ENCODE measurements at regions not wholly inside any gene's neighbourhood (a gene's known extent, or its start where the extent isn't known, plus 50 kb on each side); places are given as distances from the start of the nearest gene placed in this dataset.

DNA sequence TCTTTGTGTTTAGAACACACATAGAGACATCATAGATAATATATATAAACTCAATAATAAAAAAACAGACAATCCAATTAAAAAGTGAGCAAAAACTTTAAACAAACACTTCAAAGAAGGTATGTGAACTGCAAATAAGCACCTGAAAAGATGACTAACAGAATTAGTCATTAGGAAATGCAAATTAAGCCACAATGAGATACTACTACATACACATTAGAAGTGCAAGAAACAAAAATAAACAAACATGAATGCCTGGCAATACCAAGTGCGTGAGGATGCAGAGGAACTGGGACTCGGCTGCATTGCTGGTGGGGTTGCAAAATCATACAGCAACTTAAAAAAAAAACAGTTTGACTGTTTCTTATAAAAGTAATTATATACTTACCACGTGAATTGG, 799.0 kb downstream of the KCNJ2 start:
- TF ChIP-seq SPI1 (IDR thresholded peaks at IDR 0.05; ENCODE audit: borderline replicate concordance, low read depth): no peak
- no peak for TF ChIP-seq POLR2AphosphoS5 (IDR thresholded peaks at IDR 0.05; ENCODE audit: low read depth)
- TF ChIP-seq, protein P1, sequence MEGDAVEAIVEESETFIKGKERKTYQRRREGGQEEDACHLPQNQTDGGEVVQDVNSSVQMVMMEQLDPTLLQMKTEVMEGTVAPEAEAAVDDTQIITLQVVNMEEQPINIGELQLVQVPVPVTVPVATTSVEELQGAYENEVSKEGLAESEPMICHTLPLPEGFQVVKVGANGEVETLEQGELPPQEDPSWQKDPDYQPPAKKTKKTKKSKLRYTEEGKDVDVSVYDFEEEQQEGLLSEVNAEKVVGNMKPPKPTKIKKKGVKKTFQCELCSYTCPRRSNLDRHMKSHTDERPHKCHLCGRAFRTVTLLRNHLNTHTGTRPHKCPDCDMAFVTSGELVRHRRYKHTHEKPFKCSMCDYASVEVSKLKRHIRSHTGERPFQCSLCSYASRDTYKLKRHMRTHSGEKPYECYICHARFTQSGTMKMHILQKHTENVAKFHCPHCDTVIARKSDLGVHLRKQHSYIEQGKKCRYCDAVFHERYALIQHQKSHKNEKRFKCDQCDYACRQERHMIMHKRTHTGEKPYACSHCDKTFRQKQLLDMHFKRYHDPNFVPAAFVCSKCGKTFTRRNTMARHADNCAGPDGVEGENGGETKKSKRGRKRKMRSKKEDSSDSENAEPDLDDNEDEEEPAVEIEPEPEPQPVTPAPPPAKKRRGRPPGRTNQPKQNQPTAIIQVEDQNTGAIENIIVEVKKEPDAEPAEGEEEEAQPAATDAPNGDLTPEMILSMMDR (IDR thresholded peaks at IDR 0.05; ENCODE audit: insufficient read depth, low read length): no peak
- TF ChIP-seq, protein P2, sequence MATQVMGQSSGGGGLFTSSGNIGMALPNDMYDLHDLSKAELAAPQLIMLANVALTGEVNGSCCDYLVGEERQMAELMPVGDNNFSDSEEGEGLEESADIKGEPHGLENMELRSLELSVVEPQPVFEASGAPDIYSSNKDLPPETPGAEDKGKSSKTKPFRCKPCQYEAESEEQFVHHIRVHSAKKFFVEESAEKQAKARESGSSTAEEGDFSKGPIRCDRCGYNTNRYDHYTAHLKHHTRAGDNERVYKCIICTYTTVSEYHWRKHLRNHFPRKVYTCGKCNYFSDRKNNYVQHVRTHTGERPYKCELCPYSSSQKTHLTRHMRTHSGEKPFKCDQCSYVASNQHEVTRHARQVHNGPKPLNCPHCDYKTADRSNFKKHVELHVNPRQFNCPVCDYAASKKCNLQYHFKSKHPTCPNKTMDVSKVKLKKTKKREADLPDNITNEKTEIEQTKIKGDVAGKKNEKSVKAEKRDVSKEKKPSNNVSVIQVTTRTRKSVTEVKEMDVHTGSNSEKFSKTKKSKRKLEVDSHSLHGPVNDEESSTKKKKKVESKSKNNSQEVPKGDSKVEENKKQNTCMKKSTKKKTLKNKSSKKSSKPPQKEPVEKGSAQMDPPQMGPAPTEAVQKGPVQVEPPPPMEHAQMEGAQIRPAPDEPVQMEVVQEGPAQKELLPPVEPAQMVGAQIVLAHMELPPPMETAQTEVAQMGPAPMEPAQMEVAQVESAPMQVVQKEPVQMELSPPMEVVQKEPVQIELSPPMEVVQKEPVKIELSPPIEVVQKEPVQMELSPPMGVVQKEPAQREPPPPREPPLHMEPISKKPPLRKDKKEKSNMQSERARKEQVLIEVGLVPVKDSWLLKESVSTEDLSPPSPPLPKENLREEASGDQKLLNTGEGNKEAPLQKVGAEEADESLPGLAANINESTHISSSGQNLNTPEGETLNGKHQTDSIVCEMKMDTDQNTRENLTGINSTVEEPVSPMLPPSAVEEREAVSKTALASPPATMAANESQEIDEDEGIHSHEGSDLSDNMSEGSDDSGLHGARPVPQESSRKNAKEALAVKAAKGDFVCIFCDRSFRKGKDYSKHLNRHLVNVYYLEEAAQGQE (IDR thresholded peaks at IDR 0.05; ENCODE audit: insufficient replicate concordance, low read depth): no peak
- no peak for TF ChIP-seq GABPA (IDR thresholded peaks at IDR 0.05; ENCODE audit: low read depth)
- Histone ChIP-seq H3K27ac (replicated peaks) (no peak overlapping the region), H3K4me3 (replicated peaks; ENCODE audit: insufficient read depth, low read length) (no peak overlapping the region), H3K27me3 (ENCODE audit: insufficient read depth, poor library complexity, severe bottlenecking) (no peaks in the 10 kb centered on the region)
- no peak for DNase-seq (ENCODE audit: low read depth in 1 of 2, low spot score in 1 of 2)

DNA sequence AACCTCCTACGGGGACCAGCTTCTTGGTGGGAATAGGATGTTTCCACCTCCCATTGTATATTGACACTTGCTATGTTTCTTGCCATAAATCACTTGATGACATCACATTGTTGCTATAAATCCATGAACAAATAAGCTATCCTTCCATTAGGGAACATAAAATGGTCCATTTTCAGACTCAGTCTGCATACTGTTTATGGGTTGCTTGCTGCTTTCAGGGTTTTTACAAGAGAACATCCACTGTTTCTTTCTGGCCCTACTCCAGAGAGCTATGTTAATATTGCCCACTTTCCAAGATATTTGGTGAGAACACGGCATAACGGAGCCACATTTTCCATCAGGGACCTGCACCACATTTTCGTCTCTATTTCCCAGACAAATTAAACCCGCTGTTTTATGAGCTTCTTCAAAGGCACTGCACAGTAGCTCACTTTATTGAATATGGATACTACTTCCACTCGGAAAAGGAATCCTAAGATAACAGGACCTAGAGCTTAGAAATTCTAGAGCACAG, 800.2 kb downstream of the KCNJ2 start:
- H3K27me3 ChIP-seq (ENCODE audit: insufficient read depth, poor library complexity, severe bottlenecking): no peaks in the 10 kb centered on the region
- DNase-seq (ENCODE audit: low read depth in 1 of 2, low spot score in 1 of 2): no peak
- no peak overlapping the region for H3K27ac ChIP-seq (replicated peaks)
- TF ChIP-seq GABPA (IDR thresholded peaks at IDR 0.05; ENCODE audit: low read depth): no peak
- TF ChIP-seq SPI1 (IDR thresholded peaks at IDR 0.05; ENCODE audit: borderline replicate concordance, low read depth): no peak
- TF ChIP-seq, protein P1 (IDR thresholded peaks at IDR 0.05; ENCODE audit: insufficient read depth, low read length): no peak
- TF ChIP-seq, protein P2 (IDR thresholded peaks at IDR 0.05; ENCODE audit: insufficient replicate concordance, low read depth): no peak
- TF ChIP-seq POLR2AphosphoS5 (IDR thresholded peaks at IDR 0.05; ENCODE audit: low read depth): no peak
- no peak overlapping the region for H3K4me3 ChIP-seq (replicated peaks; ENCODE audit: insufficient read depth, low read length)

DNA sequence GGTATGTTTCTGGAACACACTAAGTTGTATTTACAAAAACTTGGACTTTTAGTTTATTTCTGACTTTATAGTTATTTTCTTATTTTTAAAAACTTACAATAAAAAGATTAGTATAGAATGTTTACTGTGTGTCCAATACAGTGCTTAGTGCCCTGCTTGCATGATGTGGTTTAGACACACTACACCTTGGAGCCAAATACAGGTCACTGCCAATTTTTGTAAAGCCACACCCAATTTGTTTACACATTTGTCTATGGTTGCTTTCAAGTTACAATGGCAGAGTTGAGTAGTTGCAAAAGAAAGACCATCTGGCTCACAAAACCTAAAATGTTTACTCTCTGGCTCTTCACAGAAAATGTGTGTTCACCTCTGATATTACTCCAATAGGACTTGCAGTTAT, 807.1 kb downstream of the KCNJ2 start:
- H3K27ac ChIP-seq (replicated peaks): no peak overlapping the region
- TF ChIP-seq POLR2AphosphoS5 (IDR thresholded peaks at IDR 0.05; ENCODE audit: low read depth): no peak
- TF ChIP-seq SPI1 (IDR thresholded peaks at IDR 0.05; ENCODE audit: borderline replicate concordance, low read depth): no peak
- H3K27me3 ChIP-seq (ENCODE audit: insufficient read depth, poor library complexity, severe bottlenecking): no peaks in the 10 kb centered on the region
- DNase-seq (ENCODE audit: low read depth in 1 of 2, low spot score in 1 of 2): no peak
- no peak overlapping the region for H3K4me3 ChIP-seq (replicated peaks; ENCODE audit: insufficient read depth, low read length)

DNA sequence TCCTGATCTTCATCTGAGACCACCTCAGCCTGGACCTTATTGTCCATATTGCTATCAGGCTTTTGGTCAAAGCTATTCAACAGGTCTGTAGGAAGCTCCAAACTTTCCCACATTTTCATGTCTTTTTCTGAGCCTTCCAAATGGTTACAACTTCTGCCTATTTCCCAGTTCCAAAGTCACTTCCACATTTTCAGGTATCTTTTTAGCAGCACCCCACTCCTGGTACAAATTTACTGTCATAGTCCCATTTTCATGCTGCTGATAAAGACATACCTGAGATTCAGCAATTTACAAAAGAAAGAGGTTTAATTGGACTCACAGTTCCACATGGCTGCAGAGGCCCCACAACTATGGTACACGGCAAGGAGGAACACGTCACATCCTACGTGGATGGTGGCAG, 815.5 kb downstream of the KCNJ2 start:
- no peak for TF ChIP-seq GABPA (IDR thresholded peaks at IDR 0.05; ENCODE audit: low read depth)
- TF ChIP-seq, protein P2 (IDR thresholded peaks at IDR 0.05; ENCODE audit: insufficient replicate concordance, low read depth): no peak
- TF ChIP-seq POLR2AphosphoS5 (IDR thresholded peaks at IDR 0.05; ENCODE audit: low read depth): no peak
- TF ChIP-seq, protein P1 (IDR thresholded peaks at IDR 0.05; ENCODE audit: insufficient read depth, low read length): no peak
- TF ChIP-seq SPI1 (IDR thresholded peaks at IDR 0.05; ENCODE audit: borderline replicate concordance, low read depth): no peak
- no peaks in the 10 kb centered on the region for H3K27me3 ChIP-seq (ENCODE audit: insufficient read depth, poor library complexity, severe bottlenecking)
- H3K27ac ChIP-seq (replicated peaks): no peak overlapping the region
- no peak overlapping the region for H3K4me3 ChIP-seq (replicated peaks; ENCODE audit: insufficient read depth, low read length)
- no peak for DNase-seq (ENCODE audit: low read depth in 1 of 2, low spot score in 1 of 2)

Data from HL-60 (cell line).